GM12878 (cell line): ENCODE measurements at regions not wholly inside any gene's neighbourhood (a gene's known extent, or its start where the extent isn't known, plus 50 kb on each side); places are given as distances from the start of the nearest gene placed in this dataset.

ENCODE experiments used
- ATAC-seq: fragments of 200-7000 bp; cut with Tn5 transposase; 3 replicates; pipeline ENCODE4 v1.9.1; 2020; ENCODE audit warnings: mild to moderate bottlenecking, moderate library complexity
- BruUV-seq: library from RNA; stranded (reverse); fragments of 400-500 nt; replicated peaks from 2 replicates; lab custom pipeline; 2021; lab: Mats Ljungman, UMichigan
- CTCF ChIA-PET: fragments of 300-600 bp; sonication (Branson Sonifier 250); formaldehyde crosslinking; extraction: SDS; loops from one replicate; lab custom pipeline; 2021; ENCODE audit warnings: inconsistent platforms; lab: Yijun Ruan, JAX
- POLR2A ChIA-PET: fragments of 350-600 bp; formaldehyde crosslinking; extraction: SDS; loops from one replicate; lab custom pipeline; 2021; ENCODE audit warnings: inconsistent platforms; lab: Charles Lee
- RAD21 ChIA-PET: fragments of 300-600 bp; sonication (Branson Sonifier 250); formaldehyde crosslinking; loops from one replicate; lab custom pipeline; 2023; ENCODE audit warnings: antibody characterized with exemption; ENCODE audit not compliant: unreplicated experiment; lab: Charles Lee
- SMC1A ChIA-PET: fragments of 300-600 bp; sonication (Branson Sonifier 250); formaldehyde crosslinking; loops from one replicate; lab custom pipeline; 2023; ENCODE audit not compliant: unreplicated experiment, uncharacterized antibody; lab: Charles Lee
- DNase-seq: peaks from one replicate; pipeline ENCODE4 v3.0.0-alpha.2; 2011; ENCODE audit warnings: low read depth, low spot score
- FAIRE-seq: peaks from 3 replicates; lab custom pipeline; 2011; peaks lifted over from hg19 to GRCh38; lab: Jason Lieb, UNC
- H2AFZ ChIP-seq: 2 replicates; pipeline ENCODE4 v1.6.0; 2011; ENCODE audit warnings: low read depth, low read length, control low read depth; ENCODE audit not compliant: control insufficient read depth
- H3K27ac ChIP-seq: 2 replicates; pipeline ENCODE4 v1.5.1; 2011; ENCODE audit warnings: control low read depth; ENCODE audit not compliant: control insufficient read depth, insufficient read depth
- H3K27me3 ChIP-seq, 2 experiments: replicated peaks in 1 of 2; 2 replicates each; pipeline versions ENCODE4 v1.6.0 to v1.6.1; 2011; ENCODE audit warnings: low read length in 1 of 2; ENCODE audit not compliant: control insufficient read depth in 2 of 2, insufficient read depth in 2 of 2
- H3K36me3 ChIP-seq, 2 experiments: 2 replicates each; pipeline ENCODE4 v1.5.1; 2011; ENCODE audit warnings: low read length in 1 of 2; ENCODE audit not compliant: control insufficient read depth in 2 of 2, insufficient read depth in 2 of 2
- H3K4me1 ChIP-seq: 2 replicates; pipeline ENCODE4 v1.6.1; 2011; ENCODE audit warnings: mild to moderate bottlenecking, low read length, moderate library complexity, mixed read lengths; ENCODE audit not compliant: control insufficient read depth, insufficient read depth
- H3K4me2 ChIP-seq: 2 replicates; pipeline ENCODE4 v1.6.0; 2011; ENCODE audit warnings: control low read depth; ENCODE audit not compliant: control insufficient read depth, insufficient read depth
- H3K4me3 ChIP-seq: fragments of 200-600 bp; sonication (generic); 2 replicates; pipeline ENCODE4 v1.5.1; 2016
- H3K79me2 ChIP-seq: 2 replicates; pipeline ENCODE4 v1.6.0; 2011; ENCODE audit warnings: low read length; ENCODE audit not compliant: control insufficient read depth, insufficient read depth
- H3K9ac ChIP-seq: 2 replicates; pipeline ENCODE4 v1.8.0; 2011; ENCODE audit warnings: low read length, control low read depth, mixed read lengths; ENCODE audit not compliant: control insufficient read depth, insufficient read depth
- H3K9me3 ChIP-seq: replicated peaks from 3 replicates; pipeline ENCODE4 v1.5.1; 2011; ENCODE audit warnings: mild to moderate bottlenecking, low read length; ENCODE audit not compliant: control insufficient read depth, insufficient read depth
- H4K20me1 ChIP-seq: 2 replicates; pipeline ENCODE4 v1.6.0; 2011; ENCODE audit not compliant: control insufficient read depth, insufficient read depth
- BHLHE40 ChIP-seq, 2 experiments: fragments of 450-650 bp in 1 of 2; IDR thresholded peaks; 2 replicates each; pipeline ENCODE4 v1.6.1; 2011 to 2017; ENCODE audit warnings: low read depth in 2 of 2, borderline replicate concordance in 1 of 2, improper control_type of control experiment in 1 of 2, low read length in 1 of 2, mild to moderate bottlenecking in 1 of 2
- CREB1 ChIP-seq: IDR thresholded peaks from 2 replicates; pipeline ENCODE4 v1.6.1; 2012; ENCODE audit warnings: low read depth, mild to moderate bottlenecking, inconsistent platforms
- PBX3 ChIP-seq: IDR thresholded peaks from 2 replicates; pipeline ENCODE4 v1.6.1; 2011; ENCODE audit warnings: mild to moderate bottlenecking, low read depth, low read length, moderate library complexity; ENCODE audit not compliant: insufficient replicate concordance
- RUNX3 ChIP-seq: IDR thresholded peaks from 2 replicates; pipeline ENCODE4 v1.6.1; 2012; ENCODE audit warnings: low read length, inconsistent platforms
- USF1 ChIP-seq: IDR thresholded peaks from 2 replicates; pipeline ENCODE4 v1.6.1; 2011; ENCODE audit warnings: borderline replicate concordance, low read depth, mild to moderate bottlenecking, moderate library complexity, mixed read lengths, low read length; ENCODE audit not compliant: insufficient read depth; ENCODE audit errors: extremely low read length
- ZBTB4 ChIP-seq: fragments of 450-650 bp; formaldehyde crosslinking; IDR thresholded peaks from 2 replicates; pipeline ENCODE4 v1.4.0; 2022; ENCODE audit warnings: mild to moderate bottlenecking, moderate library complexity
- ZBTB40 ChIP-seq: fragments of 450-650 bp; IDR thresholded peaks from 2 replicates; pipeline ENCODE4 v1.6.1; 2016; ENCODE audit warnings: mild to moderate bottlenecking, moderate library complexity, borderline replicate concordance
- ZNF687 ChIP-seq: fragments of 450-650 bp; IDR thresholded peaks from 2 replicates; pipeline ENCODE4 v1.6.1; 2017; ENCODE audit warnings: mild to moderate bottlenecking, moderate library complexity
- WGBS: methylation state at CpG from one replicate; pipeline ENCODE4 v1.1.6; 2016; ENCODE audit warnings: low lambda C conversion rate; ENCODE audit not compliant: insufficient replicate concordance, insufficient coverage; ENCODE audit errors: missing lambda C conversion rate; 5-methylcytosine and 5-hydroxymethylcytosine counted together
- in situ Hi-C: fragments of 300-500 bp; cut with MboI; formaldehyde crosslinking; loops from 9 replicates; pipeline ENCODE4 v1.14.3; 2018; ENCODE audit warnings: mixed read lengths
- intact Hi-C: fragments of 100-400 bp; cut with micrococcal nuclease; formaldehyde crosslinking; loops from one replicate; pipeline ENCODE4 v1.14.2; 2022; ENCODE audit not compliant: unreplicated experiment

- Histone ChIP-seq H3K27ac (no peak overlapping the region), H4K20me1 (no peaks in the 10 kb centered on the region), H3K4me2 (no peak overlapping the region), H3K9me3 (no peaks in the 10 kb centered on the region), H3K4me1 (no peaks in the 10 kb centered on the region), H3K9ac (no peak overlapping the region), H3K4me3 (no peak overlapping the region), H3K27me3 (no peaks in the 10 kb centered on the region; a peak in 1 of 4 replicates), H3K79me2 (no peaks in the 10 kb centered on the region), H3K36me3 (no peaks in the 10 kb centered on the region), H2AFZ (no peak overlapping the region)
- ChIA-PET CTCF (no interaction called here), POLR2A (no interaction called here), RAD21 (no interaction called here), SMC1A (interaction anchor here (0.6 to 1.0 kb wide), 2 partner anchors 14 to 100 kb away, joined by 3 read pairs; no protein-coding TSS in a partner anchor)
- no TSS peak for BruUV-seq
- 16% methylated on average over 5 of the region's 5 CpGs for WGBS
- FAIRE-seq (no peak), DNase-seq (no peak), ATAC-seq (no peak)
- in situ Hi-C loops, result no loop called here
- intact Hi-C loops, result no loop called here
- TF ChIP-seq ZBTB40 (no peak), CREB1 (no peak), PBX3 (no peak), BHLHE40 (IDR thresholded peaks at IDR 0.05; ENCODE audit: borderline replicate concordance in 1 of 2, low read depth in 2 of 2, low read length in 1 of 2) (no peak), RUNX3 (no peak), USF1 (no peak), ZBTB4 (CRISPR knock-in tag) (no peak), ZNF687 (no peak)
These were observed 84.3 kb upstream of the NEO1 start for GRCh38 chr15:72967811-72968530.
